ENCODE measurements at regions not wholly inside any gene's neighbourhood (a gene's known extent, or its start where the extent isn't known, plus 50 kb on each side); places are given as distances from the start of the nearest gene placed in this dataset.
A peak's percentile ranks its signal among the peaks of the same experiment; 100 is the strongest.
"Not testable (repeated sequence)": the region's sequence is repeated elsewhere in the genome, so short reads cannot be mapped to it uniquely, and the experiment has no call there.

- H3K27me3 ChIP-seq (ENCODE audit: insufficient read depth in 3 of 3, low read length in 2 of 3) = no peaks in the 10 kb centered on the region
- H3K4me3 ChIP-seq = no peak overlapping the region
- no peak overlapping the region for H3K27ac ChIP-seq
- DNase-seq (no peak), ATAC-seq (no peak)
- H3K9me3 ChIP-seq = no peaks in the 10 kb centered on the region
- no peaks in the 10 kb centered on the region for H3K4me1 ChIP-seq
- H3K36me3 ChIP-seq (ENCODE audit: insufficient read depth in 1 of 2, low read depth in 1 of 2) = no peaks in the 10 kb centered on the region
- TF ChIP-seq CTCF (IDR thresholded peaks at IDR 0.05) = no peak
- intact Hi-C loops (cut with DNase I) = no loop called here
- WGBS, 3 donors = 27 to 41% (median 39%) methylated on average over 5 of the region's 5 CpGs
Measured at GRCh38 chr6:23775127-23775526, 350.9 kb upstream of the NRSN1 start.

GRCh38 chr6:23783901-23784300 lies 342.1 kb upstream of the NRSN1 start:
- no peak overlapping the region for H3K4me3 ChIP-seq
- no peak for DNase-seq
- H3K4me1 ChIP-seq = no peaks in the 10 kb centered on the region
- H3K36me3 ChIP-seq (ENCODE audit: insufficient read depth in 1 of 2, low read depth in 1 of 2) = no peaks in the 10 kb centered on the region
- no peak overlapping the region for H3K27ac ChIP-seq
- no peak for TF ChIP-seq CTCF (IDR thresholded peaks at IDR 0.05)
- 24 to 36% (median 35%) methylated on average over 2 of the region's 2 CpGs for WGBS, 3 donors
- intact Hi-C loops (cut with DNase I) = no loop called here
- H3K27me3 ChIP-seq (ENCODE audit: insufficient read depth in 3 of 3, low read length in 2 of 3) = no peaks in the 10 kb centered on the region
- ATAC-seq = no peak
- H3K9me3 ChIP-seq = no peaks in the 10 kb centered on the region

GRCh38 chr6:23784301-23784919 lies 341.6 kb upstream of the NRSN1 start:
- no peak for DNase-seq
- TF ChIP-seq CTCF (IDR thresholded peaks at IDR 0.05) = no peak
- H3K27me3 ChIP-seq (ENCODE audit: insufficient read depth in 3 of 3, low read length in 2 of 3) = no peaks in the 10 kb centered on the region
- no peaks in the 10 kb centered on the region for H3K4me1 ChIP-seq
- H3K27ac ChIP-seq = no peak overlapping the region
- no peaks in the 10 kb centered on the region for H3K36me3 ChIP-seq (ENCODE audit: insufficient read depth in 1 of 2, low read depth in 1 of 2)
- no peaks in the 10 kb centered on the region for H3K9me3 ChIP-seq
- ATAC-seq = no peak
- no peak overlapping the region for H3K4me3 ChIP-seq
- intact Hi-C loops (cut with DNase I) = no loop called here
- WGBS, 3 donors = 19 to 33% (median 19%) methylated on average over 7 of the region's 7 CpGs

- no peak for DNase-seq
- Histone ChIP-seq H3K27me3 (ENCODE audit: insufficient read depth in 3 of 3, low read length in 2 of 3) (no peaks in the 10 kb centered on the region), H3K27ac (no peak overlapping the region), H3K4me1 (no peaks in the 10 kb centered on the region), H3K9me3 (no peaks in the 10 kb centered on the region), H3K36me3 (ENCODE audit: insufficient read depth in 1 of 2, low read depth in 1 of 2) (no peaks in the 10 kb centered on the region), H3K4me3 (no peak overlapping the region)
- 46 to 53% (median 52%) methylated on average over 2 of the region's 2 CpGs for WGBS, 3 donors
- no peak for ATAC-seq
- TF ChIP-seq CTCF (IDR thresholded peaks at IDR 0.05) = no peak
- intact Hi-C loops (cut with DNase I) = no loop called here
Measured at GRCh38 chr6:23790756-23791155, 335.3 kb upstream of the NRSN1 start.

GRCh38 chr6:23797041-23797440 lies 329.0 kb upstream of the NRSN1 start:
- Histone ChIP-seq H3K9me3 (no peaks in the 10 kb centered on the region), H3K36me3 (ENCODE audit: insufficient read depth in 1 of 2, low read depth in 1 of 2) (no peaks in the 10 kb centered on the region), H3K4me1 (no peaks in the 10 kb centered on the region), H3K4me3 (no peak overlapping the region), H3K27me3 (ENCODE audit: insufficient read depth in 3 of 3, low read length in 2 of 3) (no peaks in the 10 kb centered on the region), H3K27ac (no peak overlapping the region)
- DNase-seq (no peak), ATAC-seq (no peak)
- no peak for TF ChIP-seq CTCF (IDR thresholded peaks at IDR 0.05)
- intact Hi-C loops (cut with DNase I) = no loop called here
- 86 to 89% (median 89%) methylated on average over 1 of the region's 1 CpG for WGBS, 3 donors

GRCh38 chr6:23804289-23804688 lies 321.7 kb upstream of the NRSN1 start:
- H3K36me3 ChIP-seq (ENCODE audit: insufficient read depth in 1 of 2, low read depth in 1 of 2); intact Hi-C loops (cut with DNase I): not testable (repeated sequence)
- WGBS, 3 donors = 90 to 95% (median 92%) methylated on average over 15 of the region's 15 CpGs

GRCh38 chr6:23821141-23821540 lies 304.9 kb upstream of the NRSN1 start:
- DNase-seq; intact Hi-C loops (cut with DNase I); H3K4me1 ChIP-seq; H3K27me3 ChIP-seq (ENCODE audit: insufficient read depth in 3 of 3, low read length in 2 of 3); H3K4me3 ChIP-seq; H3K36me3 ChIP-seq (ENCODE audit: insufficient read depth in 1 of 2, low read depth in 1 of 2); H3K27ac ChIP-seq; ATAC-seq; H3K9me3 ChIP-seq: not testable (repeated sequence)
- WGBS, 3 donors = 90 to 94% (median 94%) methylated on average over 5 of the region's 5 CpGs

More at GRCh38 chr6:23804289-23804688, 321.7 kb upstream of the NRSN1 start:
- H3K4me3 ChIP-seq; ATAC-seq; H3K4me1 ChIP-seq; H3K27ac ChIP-seq; H3K27me3 ChIP-seq (ENCODE audit: insufficient read depth in 3 of 3, low read length in 2 of 3); H3K9me3 ChIP-seq: not testable (repeated sequence)
- DNase-seq = peak in 1 of 2 donors; percentile 41
